HG03066 (cell line): ENCODE measurements at regions not wholly inside any gene's neighbourhood (a gene's known extent, or its start where the extent isn't known, plus 50 kb on each side); places are given as distances from the start of the nearest gene placed in this dataset.
A peak's percentile ranks its signal among the peaks of the same experiment; 100 is the strongest.

Source experiments
- ATAC-seq: cut with Tn5 transposase; IDR thresholded peaks from one replicate; pipeline ENCODE4 v1.9.1; 2021; ENCODE audit warnings: low read depth; ENCODE audit not compliant: unreplicated experiment

GRCh38 chr13:103291798-103292572 is 225.8 kb upstream of the SLC10A2 start:
- ATAC-seq, result peak; percentile 72

- no peak for ATAC-seq
These were observed 225.0 kb upstream of the SLC10A2 start for GRCh38 chr13:103291226-103291625.

GRCh38 chr13:103289681-103290080 is 223.5 kb upstream of the SLC10A2 start:
- no peak for ATAC-seq

GRCh38 chr13:103288114-103288513 is 221.9 kb upstream of the SLC10A2 start:
- no peak for ATAC-seq

- ATAC-seq, result no peak
These were observed 221.4 kb upstream of the SLC10A2 start for GRCh38 chr13:103287659-103288058.

GRCh38 chr13:103284466-103284865 is 218.2 kb upstream of the SLC10A2 start:
- no peak for ATAC-seq

GRCh38 chr13:103283451-103283820 is 217.2 kb upstream of the SLC10A2 start:
- ATAC-seq, result no peak

- ATAC-seq, result peak; percentile 56
These were observed 216.6 kb upstream of the SLC10A2 start for GRCh38 chr13:103282571-103283450.

- ATAC-seq, result no peak
These were observed 211.9 kb upstream of the SLC10A2 start for GRCh38 chr13:103277959-103278694.

GRCh38 chr13:103276775-103277498 is 210.7 kb upstream of the SLC10A2 start:
- peak; percentile 88 for ATAC-seq

GRCh38 chr13:103275722-103276121 is 209.5 kb upstream of the SLC10A2 start:
- no peak for ATAC-seq

- no peak for ATAC-seq
These were observed 208.9 kb upstream of the SLC10A2 start for GRCh38 chr13:103275081-103275480.

GRCh38 chr13:103273825-103274224 is 207.6 kb upstream of the SLC10A2 start:
- no peak for ATAC-seq

GRCh38 chr13:103272770-103273169 is 206.6 kb upstream of the SLC10A2 start:
- ATAC-seq, result no peak

GRCh38 chr13:103263448-103263847 is 197.2 kb upstream of the SLC10A2 start:
- no peak for ATAC-seq

- no peak for ATAC-seq
These were observed 189.5 kb upstream of the SLC10A2 start for GRCh38 chr13:103255587-103256301.

- ATAC-seq, result no peak
These were observed 183.9 kb upstream of the SLC10A2 start for GRCh38 chr13:103250071-103250470.

GRCh38 chr13:103246581-103247200 is 180.5 kb upstream of the SLC10A2 start:
- ATAC-seq, result no peak

- ATAC-seq, result no peak
These were observed 177.3 kb upstream of the SLC10A2 start for GRCh38 chr13:103243495-103243894.
